Cerebellar nuclear complex (tissue), 1 donor: ENCODE measurements at regions not wholly inside any gene's neighbourhood (a gene's known extent, or its start where the extent isn't known, plus 50 kb on each side); places are given as distances from the start of the nearest gene placed in this dataset.
"Not testable (repeated sequence)": the region's sequence is repeated elsewhere in the genome, so short reads cannot be mapped to it uniquely, and the experiment has no call there.

Source experiments
- DNase-seq, 2 experiments: peaks; one replicate each; lab custom pipeline; 2025; lab: John Stamatoyannopoulos, UW

- DNase-seq: no peak
Measured at GRCh38 chr1:30460661-30461060, 262.7 kb downstream of the MATN1 start.

DNA sequence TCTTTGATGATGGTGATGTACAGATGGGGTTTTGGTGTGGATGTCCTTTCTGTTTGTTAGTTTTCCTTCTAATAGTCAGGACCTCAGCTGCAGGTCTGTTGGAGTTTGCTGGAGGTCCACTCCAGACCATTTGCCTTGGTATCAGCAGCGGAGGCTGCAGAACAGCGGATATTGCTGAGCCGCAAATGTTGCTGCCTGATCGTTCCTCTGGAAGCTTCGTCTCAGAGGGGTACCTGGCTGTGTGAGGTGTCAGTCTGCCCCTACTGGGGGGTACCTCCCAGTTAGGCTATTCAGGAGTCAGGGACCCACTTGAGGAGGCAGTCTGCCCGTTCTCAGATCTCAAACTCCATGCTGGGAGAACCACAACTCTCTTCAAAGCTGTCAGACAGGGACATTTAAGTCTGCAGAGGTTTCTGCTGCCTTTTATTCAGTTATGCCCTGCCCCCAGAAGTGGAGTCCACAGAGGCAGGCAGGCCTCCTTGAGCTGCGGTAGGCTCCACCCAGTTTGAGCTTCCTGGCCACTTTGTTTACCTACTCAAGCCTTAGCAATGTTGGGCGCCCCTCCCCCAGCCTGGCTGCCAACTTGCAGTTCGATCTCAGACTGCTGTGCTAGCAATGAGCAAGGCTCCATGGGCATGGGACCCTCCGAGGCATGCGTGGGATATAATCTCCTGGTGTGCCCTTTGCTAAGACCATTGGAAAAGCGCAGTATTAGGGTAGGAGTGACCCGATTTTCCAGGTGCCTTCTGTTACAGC, 264.5 kb downstream of the MATN1 start:
- DNase-seq: not testable (repeated sequence)

DNA sequence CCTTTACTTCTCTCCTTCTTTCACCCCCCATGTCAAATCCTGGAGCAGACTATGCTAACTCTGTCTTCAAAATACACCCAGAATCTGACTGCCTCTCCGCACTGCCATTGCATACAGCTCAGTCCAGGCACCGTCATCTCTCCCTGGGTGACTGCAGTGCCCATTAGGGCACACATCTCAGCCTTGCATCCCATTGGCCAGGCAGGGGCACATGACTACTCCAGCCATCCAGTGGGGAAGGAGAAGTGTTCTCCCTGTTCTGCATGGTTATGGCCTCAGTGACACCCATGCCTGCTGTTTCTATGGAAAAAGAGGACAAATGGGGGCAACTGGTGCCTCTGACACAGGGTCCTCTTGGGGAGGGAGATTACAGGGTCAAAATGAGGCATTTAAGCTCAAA, 270.5 kb downstream of the MATN1 start:
- no peak for DNase-seq

- DNase-seq: no peak
Measured at GRCh38 chr1:30452170-30452569, 271.2 kb downstream of the MATN1 start.

DNA sequence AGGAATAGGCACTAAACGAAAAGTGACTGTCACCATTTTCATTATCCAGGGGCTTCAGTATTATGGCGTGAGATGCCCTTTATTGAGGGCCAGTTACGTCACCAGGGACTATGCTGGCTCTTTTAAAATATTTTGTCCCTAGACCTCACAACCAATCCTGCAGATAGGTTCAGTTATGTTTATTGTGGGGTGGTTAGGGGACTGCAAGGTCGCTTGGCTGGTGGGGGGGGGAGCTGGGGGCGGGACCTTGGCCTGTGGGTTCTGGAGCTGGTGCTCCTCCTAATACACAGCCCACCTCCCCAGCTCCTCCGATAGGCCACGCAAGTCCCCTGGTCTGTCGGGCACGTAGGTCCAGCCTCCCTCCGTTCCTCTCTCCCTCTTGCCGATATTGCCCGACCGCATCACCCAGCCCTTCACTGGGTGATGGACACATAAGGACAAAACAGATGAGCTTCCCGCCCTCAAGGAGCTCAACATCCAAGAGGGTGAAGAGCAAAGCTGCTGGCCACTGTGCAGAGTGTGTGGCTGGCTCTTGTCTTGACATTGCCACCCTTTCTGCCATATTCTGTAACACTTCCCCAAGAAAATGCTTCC, 271.8 kb downstream of the MATN1 start:
- no peak for DNase-seq

- no peak for DNase-seq
Measured at GRCh38 chr1:30450818-30451233, 272.6 kb downstream of the MATN1 start.

- no peak for DNase-seq
Measured at GRCh38 chr1:30450148-30450817, 273.1 kb downstream of the MATN1 start.

GRCh38 chr1:30449428-30450147, 273.8 kb downstream of the MATN1 start:
- no peak for DNase-seq

DNA sequence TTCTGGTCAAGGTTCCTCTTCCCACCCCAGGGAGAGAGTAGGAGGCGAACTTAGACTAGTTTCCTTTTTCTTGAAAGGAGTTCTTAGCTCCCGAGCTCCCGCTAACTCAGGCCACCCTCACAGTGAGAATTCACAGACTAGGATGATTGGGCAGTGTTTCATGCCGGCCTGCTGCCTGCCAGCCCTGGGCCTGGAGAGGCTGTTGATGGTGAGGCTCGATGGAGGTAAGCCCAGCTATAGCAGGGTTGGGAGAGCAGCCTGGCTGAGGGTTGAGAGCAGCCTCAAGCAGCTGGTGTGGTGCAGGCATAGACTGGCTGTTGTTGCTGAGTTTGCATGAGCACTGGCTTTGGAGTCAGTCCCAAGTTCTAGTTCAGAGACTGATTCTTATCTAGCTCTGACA, 274.4 kb downstream of the MATN1 start:
- DNase-seq: no peak

DNA sequence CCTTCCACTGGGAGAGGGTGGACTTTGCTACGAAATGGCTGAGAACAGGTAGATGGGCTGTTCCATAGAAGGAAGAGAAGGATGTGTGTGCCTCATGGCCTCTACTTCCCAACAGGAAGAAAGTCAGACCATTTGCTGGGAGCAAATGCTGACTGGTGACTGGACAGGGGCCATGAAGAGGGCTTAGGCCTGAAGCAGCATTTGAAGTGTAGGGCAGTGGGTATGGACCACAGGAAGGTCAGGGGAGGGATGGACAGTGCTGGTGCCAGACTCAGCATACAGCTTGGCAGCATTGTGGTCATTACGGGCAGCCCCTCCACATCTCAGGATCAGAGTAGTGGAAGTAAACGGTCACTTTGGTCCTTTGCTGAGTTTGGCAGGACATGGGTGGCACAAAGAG, 275.7 kb downstream of the MATN1 start:
- no peak for DNase-seq

GRCh38 chr1:30447080-30447479, 276.3 kb downstream of the MATN1 start:
- no peak for DNase-seq

- no peak for DNase-seq
Measured at GRCh38 chr1:30446508-30446907, 276.9 kb downstream of the MATN1 start.

DNA sequence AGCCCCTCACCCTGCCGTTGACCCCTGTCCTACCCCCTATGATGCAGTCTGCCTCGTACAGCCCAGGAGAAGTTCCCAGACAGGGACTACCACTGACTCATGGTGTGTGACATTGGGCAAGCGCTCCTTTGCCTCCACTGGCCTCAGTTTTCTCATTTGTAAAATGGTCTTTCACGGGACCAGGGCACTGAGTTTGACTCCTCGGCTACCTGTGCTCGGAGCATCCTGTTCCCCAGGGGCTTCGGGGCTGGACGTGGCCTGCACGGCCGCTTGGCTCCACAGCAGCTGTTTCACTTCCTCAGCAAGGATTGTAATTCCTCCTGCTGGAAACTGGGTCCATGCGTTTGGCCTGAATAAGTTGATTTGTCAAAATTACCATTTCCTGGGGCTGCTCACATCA, 277.3 kb downstream of the MATN1 start:
- no peak for DNase-seq

- no peak for DNase-seq
Measured at GRCh38 chr1:30445449-30445848, 277.9 kb downstream of the MATN1 start.

- DNase-seq: no peak
Measured at GRCh38 chr1:30444850-30445249, 278.5 kb downstream of the MATN1 start.

- no peak for DNase-seq
Measured at GRCh38 chr1:30444401-30444800, 279.0 kb downstream of the MATN1 start.

- DNase-seq: not testable (repeated sequence)
Measured at GRCh38 chr1:30438274-30438673, 285.1 kb downstream of the MATN1 start.

DNA sequence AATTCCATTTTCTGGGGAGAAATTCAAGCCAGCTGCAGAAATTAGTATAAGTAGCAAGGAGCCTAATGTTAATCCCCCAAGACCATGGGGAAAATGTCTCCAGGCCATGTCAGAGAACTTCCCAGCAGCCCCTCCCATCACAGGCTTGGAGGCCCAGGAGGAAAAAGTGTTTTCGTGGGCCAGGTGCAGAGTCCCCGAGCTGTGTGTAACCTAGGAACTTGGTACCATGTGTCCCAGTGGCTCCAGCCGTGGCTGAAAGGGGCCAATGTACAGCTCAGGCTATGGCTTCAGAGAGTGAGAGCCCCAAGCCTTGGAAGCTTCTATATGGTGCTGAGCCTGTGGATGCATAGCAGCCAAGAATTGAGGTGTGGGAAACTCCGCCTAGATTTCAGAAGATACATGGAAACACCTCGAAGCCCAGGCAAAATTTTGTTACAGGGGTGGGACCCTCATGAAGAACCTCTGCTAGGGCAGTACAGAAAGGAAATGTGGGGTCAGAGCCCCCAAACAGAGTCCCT, 286.3 kb downstream of the MATN1 start:
- no peak for DNase-seq

- no peak for DNase-seq
Measured at GRCh38 chr1:30427545-30427944, 295.8 kb downstream of the MATN1 start.

DNA sequence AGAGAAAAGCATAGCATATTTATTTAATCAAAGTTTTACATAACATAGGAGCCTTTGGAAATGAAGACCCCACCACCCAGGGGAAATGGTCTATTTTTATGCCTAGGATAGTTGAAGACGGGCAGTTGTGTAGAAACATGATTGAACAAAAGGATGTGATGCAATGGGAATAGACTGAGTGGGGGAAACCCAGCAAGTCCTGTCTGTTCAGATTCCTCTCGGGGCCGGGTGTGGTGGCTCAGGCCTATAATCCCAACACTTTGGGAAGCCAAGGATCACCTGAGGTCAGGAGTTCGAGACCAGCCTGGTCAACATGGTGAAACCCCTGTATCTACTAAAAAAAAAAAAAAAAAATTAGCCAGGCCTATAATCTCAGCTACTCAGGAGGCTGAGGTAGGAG, 298.3 kb downstream of the MATN1 start:
- DNase-seq: no peak

- no peak for DNase-seq
Measured at GRCh38 chr1:30423570-30423969, 299.8 kb downstream of the MATN1 start.

GRCh38 chr1:30422251-30422650, 301.1 kb downstream of the MATN1 start:
- no peak for DNase-seq
